Liver (tissue), 7 donors: ENCODE measurements at regions not wholly inside any gene's neighbourhood (a gene's known extent, or its start where the extent isn't known, plus 50 kb on each side); places are given as distances from the start of the nearest gene placed in this dataset.

Experiments used
- DNase-seq: peaks from one replicate; pipeline ENCODE4 v3.0.0-alpha.2; 2017; ENCODE audit warnings: low spot score
- H3K27ac ChIP-seq, 2 donors: one replicate each; pipeline ENCODE4 v1.7.0; 2013; ENCODE audit warnings: inconsistent platforms in 2 of 2, low read length in 2 of 2, control low read depth in 1 of 2, low read depth in 1 of 2, mild to moderate bottlenecking in 1 of 2
- H3K27me3 ChIP-seq, 4 donors: one replicate each; pipeline versions ENCODE4 v1.6.1 to v1.7.0; 2013; ENCODE audit warnings: low read length in 3 of 4, inconsistent platforms in 1 of 4, mild to moderate bottlenecking in 1 of 4, moderate library complexity in 1 of 4; ENCODE audit not compliant: control insufficient read depth in 4 of 4, insufficient read depth in 4 of 4
- H3K36me3 ChIP-seq, 4 donors: one replicate each; pipeline versions ENCODE4 v1.6.1 to v1.7.0; 2013; ENCODE audit warnings: low read length in 3 of 4, mild to moderate bottlenecking in 3 of 4, low read depth in 1 of 4, moderate library complexity in 1 of 4; ENCODE audit not compliant: control insufficient read depth in 4 of 4, insufficient read depth in 3 of 4
- H3K4me1 ChIP-seq, 4 donors: one replicate each; pipeline versions ENCODE4 v1.6.1 to v1.7.0; 2013; ENCODE audit warnings: low read length in 3 of 4, mild to moderate bottlenecking in 3 of 4, moderate library complexity in 1 of 4; ENCODE audit not compliant: control insufficient read depth in 4 of 4, insufficient read depth in 4 of 4
- H3K4me3 ChIP-seq, 3 donors: one replicate each; pipeline versions ENCODE4 v1.6.1 to v1.7.0; 2013; ENCODE audit warnings: low read length in 3 of 3, control low read depth in 1 of 3, low read depth in 1 of 3, mild to moderate bottlenecking in 1 of 3
- H3K9ac ChIP-seq, 2 donors: one replicate each; pipeline ENCODE4 v1.7.0; 2013; ENCODE audit warnings: low read length in 2 of 2, mild to moderate bottlenecking in 2 of 2, moderate library complexity in 2 of 2, control low read depth in 1 of 2, low read depth in 1 of 2
- H3K9me3 ChIP-seq, 4 donors: one replicate each; pipeline versions ENCODE4 v1.6.1 to v1.7.0; 2013; ENCODE audit warnings: low read length in 3 of 4; ENCODE audit not compliant: control insufficient read depth in 4 of 4
- EGR1 ChIP-seq, 2 donors: IDR thresholded peaks; 2 replicates each; pipeline ENCODE4 v1.6.1; 2016 to 2018; ENCODE audit warnings: antibody characterized with exemption in 2 of 2, low read depth in 2 of 2
- FOXA1 ChIP-seq: IDR thresholded peaks from 2 replicates; pipeline ENCODE4 v1.6.1; 2016; ENCODE audit warnings: antibody characterized with exemption
- FOXA2 ChIP-seq: IDR thresholded peaks from 2 replicates; pipeline ENCODE4 v1.6.1; 2016; ENCODE audit warnings: antibody characterized with exemption
- HNF4A ChIP-seq, 2 donors: conservative IDR thresholded peaks; 2 replicates each; pipeline ENCODE4 v1.6.1; 2016; ENCODE audit warnings: antibody characterized with exemption in 2 of 2, mild to moderate bottlenecking in 2 of 2
- MAX ChIP-seq: IDR thresholded peaks from 2 replicates; pipeline ENCODE4 v1.6.1; 2016; ENCODE audit warnings: antibody characterized with exemption
- NR2F2 ChIP-seq: IDR thresholded peaks from 2 replicates; pipeline ENCODE4 v1.6.1; 2016; ENCODE audit warnings: antibody characterized with exemption
- REST ChIP-seq: IDR thresholded peaks from 2 replicates; pipeline ENCODE4 v1.6.1; 2016; ENCODE audit warnings: antibody characterized with exemption, mild to moderate bottlenecking
- RXRA ChIP-seq, 2 donors: IDR thresholded peaks; 2 replicates each; pipeline ENCODE4 v1.6.1; 2017 to 2018; ENCODE audit warnings: antibody characterized with exemption in 2 of 2, mild to moderate bottlenecking in 1 of 2
- SP1 ChIP-seq: IDR thresholded peaks from 2 replicates; pipeline ENCODE4 v1.6.1; 2018; ENCODE audit warnings: antibody characterized with exemption, mild to moderate bottlenecking
- TAF1 ChIP-seq: conservative IDR thresholded peaks from 2 replicates; pipeline ENCODE4 v1.6.1; 2016; ENCODE audit warnings: antibody characterized with exemption, mild to moderate bottlenecking
- YY1 ChIP-seq: IDR thresholded peaks from 2 replicates; pipeline ENCODE4 v1.6.1; 2016; ENCODE audit warnings: antibody characterized with exemption, mild to moderate bottlenecking
- WGBS: extraction: QIAGEN DNeasy Blood & Tissue Kit; methylation state at CpG from one replicate; pipeline ENCODE4 v1.1.7; 2013; 5-methylcytosine and 5-hydroxymethylcytosine counted together
- TF ChIP-seq, protein P1 (sequence below): IDR thresholded peaks from 2 replicates; pipeline ENCODE4 v1.6.1; 2016; ENCODE audit warnings: antibody characterized with exemption
- TF ChIP-seq, protein P2 (sequence below): IDR thresholded peaks from 2 replicates; pipeline ENCODE4 v1.6.1; 2016; ENCODE audit warnings: antibody characterized with exemption
- donor health status: healthy.
- donor health status: healthy.
- donor health status: healthy.
- donor health status: healthy.

GRCh38 chr4:93996895-93997294, 168.3 kb downstream of the ATOH1 start:
- H3K27ac ChIP-seq = no peak overlapping the region
- H3K4me3 ChIP-seq = no peak overlapping the region
- DNase-seq = no peak
- no peaks in the 10 kb centered on the region for H3K27me3 ChIP-seq
- WGBS = 70% methylated on average over 1 of the region's 1 CpG
- no peak for TF ChIP-seq FOXA2
- TF ChIP-seq RXRA (IDR thresholded peaks at IDR 0.05) = no peak
- no peak for TF ChIP-seq FOXA1
- no peak for TF ChIP-seq HNF4A (conservative IDR thresholded peaks at IDR 0.05)
- TF ChIP-seq TAF1 = no peak
- TF ChIP-seq YY1 = no peak
- no peak for TF ChIP-seq SP1
- TF ChIP-seq, protein P1, sequence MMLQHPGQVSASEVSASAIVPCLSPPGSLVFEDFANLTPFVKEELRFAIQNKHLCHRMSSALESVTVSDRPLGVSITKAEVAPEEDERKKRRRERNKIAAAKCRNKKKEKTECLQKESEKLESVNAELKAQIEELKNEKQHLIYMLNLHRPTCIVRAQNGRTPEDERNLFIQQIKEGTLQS = no peak
- TF ChIP-seq REST = no peak
- H3K9ac ChIP-seq = no peak overlapping the region
- H3K36me3 ChIP-seq = no peaks in the 10 kb centered on the region
- no peaks in the 10 kb centered on the region for H3K9me3 ChIP-seq
- H3K4me1 ChIP-seq = no peaks in the 10 kb centered on the region

DNA sequence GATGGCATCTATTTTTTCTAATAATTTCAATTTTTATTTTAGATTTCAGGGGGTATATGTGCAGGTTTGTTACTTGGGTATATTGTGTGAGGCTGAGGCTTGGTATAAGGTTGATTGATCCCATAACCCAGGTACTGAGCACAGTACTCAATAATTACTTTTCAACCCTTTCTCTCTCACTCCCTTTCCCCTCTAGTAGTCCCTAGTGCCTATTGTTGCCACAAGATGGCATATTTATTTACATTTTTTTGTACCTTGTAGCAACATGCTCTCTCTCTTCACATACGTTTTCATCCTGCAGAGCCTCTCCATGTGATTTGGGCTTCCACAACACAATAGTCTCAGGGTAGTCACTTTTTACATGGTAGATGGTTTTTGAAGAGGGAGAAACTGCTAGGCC, 172.0 kb downstream of the ATOH1 start:
- no peak for DNase-seq
- WGBS = 37% methylated on average over 1 of the region's 1 CpG
- TF ChIP-seq TAF1 (no peak), MAX (no peak), EGR1 (IDR thresholded peaks at IDR 0.05; ENCODE audit: low read depth in 2 of 2) (no peak), REST (no peak), HNF4A (conservative IDR thresholded peaks at IDR 0.05) (no peak), NR2F2 (no peak), FOXA2 (no peak)
- TF ChIP-seq, protein P1 = no peak
- TF ChIP-seq, protein P2, sequence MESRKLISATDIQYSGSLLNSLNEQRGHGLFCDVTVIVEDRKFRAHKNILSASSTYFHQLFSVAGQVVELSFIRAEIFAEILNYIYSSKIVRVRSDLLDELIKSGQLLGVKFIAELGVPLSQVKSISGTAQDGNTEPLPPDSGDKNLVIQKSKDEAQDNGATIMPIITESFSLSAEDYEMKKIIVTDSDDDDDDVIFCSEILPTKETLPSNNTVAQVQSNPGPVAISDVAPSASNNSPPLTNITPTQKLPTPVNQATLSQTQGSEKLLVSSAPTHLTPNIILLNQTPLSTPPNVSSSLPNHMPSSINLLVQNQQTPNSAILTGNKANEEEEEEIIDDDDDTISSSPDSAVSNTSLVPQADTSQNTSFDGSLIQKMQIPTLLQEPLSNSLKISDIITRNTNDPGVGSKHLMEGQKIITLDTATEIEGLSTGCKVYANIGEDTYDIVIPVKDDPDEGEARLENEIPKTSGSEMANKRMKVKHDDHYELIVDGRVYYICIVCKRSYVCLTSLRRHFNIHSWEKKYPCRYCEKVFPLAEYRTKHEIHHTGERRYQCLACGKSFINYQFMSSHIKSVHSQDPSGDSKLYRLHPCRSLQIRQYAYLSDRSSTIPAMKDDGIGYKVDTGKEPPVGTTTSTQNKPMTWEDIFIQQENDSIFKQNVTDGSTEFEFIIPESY = no peak

More for the DNA sequence above, 172.0 kb downstream of the ATOH1 start:
- Histone ChIP-seq H3K9ac (no peak overlapping the region), H3K4me1 (no peaks in the 10 kb centered on the region), H3K27me3 (no peaks in the 10 kb centered on the region), H3K9me3 (no peaks in the 10 kb centered on the region), H3K27ac (no peak overlapping the region), H3K36me3 (no peaks in the 10 kb centered on the region), H3K4me3 (no peak overlapping the region)
